Thymus (tissue), 11 donors: ENCODE measurements at regions not wholly inside any gene's neighbourhood (a gene's known extent, or its start where the extent isn't known, plus 50 kb on each side); places are given as distances from the start of the nearest gene placed in this dataset.

Experiments used
- DNase-seq, 9 donors: peaks; one replicate each; pipeline ENCODE4 v3.0.0-alpha.2; 2013; ENCODE audit warnings: low spot score in 9 of 9, low read depth in 6 of 9, missing footprints in 1 of 9
- H3K27ac ChIP-seq, 2 donors: one replicate each; pipeline ENCODE4 v1.5.1; 2013; ENCODE audit warnings: control low read depth in 1 of 2, low read depth in 1 of 2, low read length in 1 of 2, mild to moderate bottlenecking in 1 of 2, moderate library complexity in 1 of 2
- H3K27me3 ChIP-seq, 2 donors: one replicate each; pipeline ENCODE4 v1.5.1; 2013; ENCODE audit warnings: low read length in 1 of 2; ENCODE audit not compliant: control insufficient read depth in 2 of 2, insufficient read depth in 1 of 2
- H3K36me3 ChIP-seq, 2 donors: one replicate each; pipeline ENCODE4 v1.5.1; 2013; ENCODE audit warnings: low read length in 1 of 2, mild to moderate bottlenecking in 1 of 2, moderate library complexity in 1 of 2; ENCODE audit not compliant: control insufficient read depth in 2 of 2, insufficient read depth in 2 of 2
- H3K4me1 ChIP-seq, 2 donors: one replicate each; pipeline ENCODE4 v1.5.1; 2013; ENCODE audit warnings: low read length in 2 of 2; ENCODE audit not compliant: control insufficient read depth in 2 of 2, insufficient read depth in 2 of 2
- H3K4me3 ChIP-seq, 2 donors: one replicate each; pipeline ENCODE4 v1.5.1; 2013; ENCODE audit warnings: low read length in 2 of 2, control low read depth in 1 of 2, mild to moderate bottlenecking in 1 of 2
- H3K9me3 ChIP-seq, 2 donors: one replicate each; pipeline ENCODE4 v1.5.1; 2013; ENCODE audit warnings: low read length in 1 of 2, mild to moderate bottlenecking in 1 of 2; ENCODE audit not compliant: control insufficient read depth in 2 of 2, insufficient read depth in 1 of 2
- WGBS: extraction: QIAGEN DNeasy Blood & Tissue Kit; methylation state at CpG from one replicate; pipeline ENCODE4 v1.1.7; 2013; 5-methylcytosine and 5-hydroxymethylcytosine counted together
- donor health status: healthy.

DNA sequence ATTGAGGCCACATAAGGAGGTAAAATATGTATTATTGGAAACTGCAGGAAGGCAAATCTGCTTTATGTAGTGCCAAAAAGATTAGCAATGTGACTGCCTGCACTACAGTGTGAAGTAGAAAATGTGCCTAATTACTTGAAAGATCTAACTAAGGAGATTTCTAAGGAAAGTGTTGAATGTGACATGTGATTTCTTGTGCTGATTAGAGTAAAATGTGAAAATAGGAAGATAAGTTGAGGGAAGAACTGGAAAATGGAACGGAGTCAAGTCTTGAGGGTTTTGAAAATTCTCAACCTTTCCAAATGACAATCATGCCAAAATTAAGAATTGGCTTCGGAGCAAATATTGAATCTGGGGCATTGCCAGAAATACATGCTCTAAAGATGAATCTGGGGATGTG lies 209.5 kb upstream of the SPOCK3 start:
- H3K36me3 ChIP-seq: no peaks in the 10 kb centered on the region
- no peaks in the 10 kb centered on the region for H3K9me3 ChIP-seq
- no peaks in the 10 kb centered on the region for H3K27me3 ChIP-seq
- H3K4me1 ChIP-seq: no peaks in the 10 kb centered on the region
- WGBS: 90% methylated on average over 2 of the region's 2 CpGs
- H3K4me3 ChIP-seq: no peak overlapping the region
- DNase-seq: no peak
- H3K27ac ChIP-seq: no peak overlapping the region

DNA sequence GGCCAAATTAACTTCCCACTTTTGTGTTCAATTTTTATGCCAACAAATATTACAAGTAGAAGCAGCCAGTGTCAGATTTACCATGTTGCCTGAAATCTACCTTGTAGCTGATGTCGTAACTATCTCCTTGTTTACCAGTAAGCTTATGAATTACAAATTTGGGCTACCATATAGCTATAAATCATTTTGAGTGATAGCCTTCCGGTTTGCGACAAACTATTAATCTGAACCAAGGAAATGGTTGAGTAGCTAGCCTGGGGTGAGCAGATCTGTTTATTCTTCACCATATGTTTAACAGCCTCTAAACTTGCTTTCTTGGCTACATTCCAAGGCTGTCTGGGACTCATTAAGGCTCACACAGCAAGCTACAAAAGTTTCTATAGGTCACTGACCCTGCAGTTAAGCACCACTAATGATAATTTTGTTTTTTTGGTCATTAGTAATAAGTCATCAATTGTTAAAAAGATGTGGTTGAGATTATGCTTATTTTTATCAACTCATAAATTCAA lies 218.7 kb upstream of the SPOCK3 start:
- H3K36me3 ChIP-seq: no peaks in the 10 kb centered on the region
- no peak overlapping the region for H3K27ac ChIP-seq
- no peaks in the 10 kb centered on the region for H3K9me3 ChIP-seq
- no peak overlapping the region for H3K4me3 ChIP-seq
- no peaks in the 10 kb centered on the region for H3K27me3 ChIP-seq
- DNase-seq: no peak
- WGBS: 94% methylated on average over 3 of the region's 3 CpGs
- H3K4me1 ChIP-seq: no peaks in the 10 kb centered on the region

DNA sequence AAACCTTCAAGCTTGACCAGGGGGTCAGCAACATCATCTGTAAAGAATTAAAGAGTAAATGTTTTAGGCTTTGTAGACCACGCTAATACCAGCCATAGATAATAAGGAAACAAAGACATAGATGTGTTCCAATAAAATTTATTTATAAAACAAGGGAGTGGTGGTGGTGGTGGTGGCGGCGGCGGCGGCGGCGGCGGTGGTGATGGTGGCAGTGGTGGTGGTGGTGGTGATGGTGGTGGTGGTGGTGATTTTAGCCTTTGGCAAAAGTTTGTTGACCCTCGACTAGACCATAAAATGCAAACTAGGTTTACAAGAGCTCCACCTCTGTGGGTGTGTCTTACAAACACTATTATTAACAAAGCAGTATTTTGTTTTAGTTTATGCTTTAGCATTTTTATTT lies 222.3 kb upstream of the SPOCK3 start:
- 82% methylated on average over 9 of the region's 9 CpGs for WGBS
- no peaks in the 10 kb centered on the region for H3K27me3 ChIP-seq
- no peaks in the 10 kb centered on the region for H3K9me3 ChIP-seq
- H3K4me1 ChIP-seq: no peaks in the 10 kb centered on the region
- no peak overlapping the region for H3K4me3 ChIP-seq
- H3K36me3 ChIP-seq: no peaks in the 10 kb centered on the region
- no peak for DNase-seq
- H3K27ac ChIP-seq: no peak overlapping the region

DNA sequence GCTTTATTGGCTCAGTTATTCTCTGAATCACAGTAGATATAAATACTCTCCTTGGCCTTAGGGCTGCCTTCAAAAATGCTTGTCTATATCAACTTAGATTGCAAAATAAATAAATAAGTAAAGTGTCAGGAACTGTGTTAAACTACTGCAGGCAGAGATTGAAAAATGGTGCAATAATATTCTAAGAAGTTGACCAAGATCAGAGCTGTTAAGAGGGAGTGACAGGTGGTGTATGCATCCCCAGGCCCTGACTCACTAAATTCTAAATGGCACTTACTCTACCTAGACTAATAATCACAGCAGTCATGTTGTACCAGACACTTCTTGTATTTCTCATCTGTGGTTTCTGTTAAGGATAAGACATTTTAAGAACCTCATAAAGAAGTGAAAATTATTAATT lies 235.1 kb upstream of the SPOCK3 start:
- Histone ChIP-seq H3K36me3 (no peaks in the 10 kb centered on the region), H3K9me3 (no peaks in the 10 kb centered on the region), H3K4me3 (no peak overlapping the region), H3K27ac (no peak overlapping the region), H3K4me1 (no peaks in the 10 kb centered on the region), H3K27me3 (no peaks in the 10 kb centered on the region)
- DNase-seq: no peak

DNA sequence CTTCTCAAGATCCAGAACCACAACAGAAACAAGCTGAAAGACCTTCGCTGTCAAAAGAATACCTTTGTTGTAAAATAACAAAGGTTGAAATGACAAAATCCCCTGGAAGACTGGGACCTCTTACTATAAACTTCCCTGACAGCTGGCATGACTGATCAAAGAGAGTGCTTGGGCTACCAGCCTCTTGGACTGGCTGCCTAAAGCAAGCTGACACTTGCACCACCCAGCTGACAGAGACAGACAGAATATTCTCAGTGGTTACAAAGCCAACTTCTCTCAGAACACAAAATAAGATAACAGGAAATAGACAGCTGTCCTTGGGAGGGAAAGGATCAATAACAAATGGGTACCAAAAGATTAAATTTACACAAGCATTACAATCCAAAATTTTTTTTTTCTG lies 241.7 kb upstream of the SPOCK3 start:
- 95% methylated on average over 1 of the region's 1 CpG for WGBS
- Histone ChIP-seq H3K4me1 (no peaks in the 10 kb centered on the region), H3K27ac (no peak overlapping the region), H3K27me3 (no peaks in the 10 kb centered on the region), H3K9me3 (peaks cover 0 to 3% of the 10 kb centered on the region in 2 donors), H3K36me3 (no peaks in the 10 kb centered on the region), H3K4me3 (no peak overlapping the region)
- DNase-seq: no peak

DNA sequence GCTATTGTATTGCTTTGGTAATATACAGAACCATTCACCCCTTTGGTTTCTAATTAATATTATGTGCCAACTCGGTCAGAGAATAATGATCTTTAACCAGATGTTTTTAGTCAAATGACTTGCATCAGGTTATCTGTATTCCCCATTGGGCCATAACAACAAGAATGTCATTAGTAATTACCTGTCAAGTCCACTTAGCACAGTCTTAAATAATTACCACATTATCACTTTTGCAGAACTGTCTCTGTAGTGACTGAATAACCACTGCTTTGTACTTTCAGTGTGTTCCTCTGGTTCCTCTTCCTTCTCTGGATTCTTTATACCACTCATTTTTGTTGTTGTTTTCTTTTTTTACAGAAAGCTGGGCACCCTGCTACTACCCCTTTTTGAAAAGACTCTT lies 257.7 kb upstream of the SPOCK3 start:
- DNase-seq: no peak
- no peak overlapping the region for H3K4me3 ChIP-seq
- no peaks in the 10 kb centered on the region for H3K4me1 ChIP-seq
- no peaks in the 10 kb centered on the region for H3K27me3 ChIP-seq
- H3K36me3 ChIP-seq: no peaks in the 10 kb centered on the region
- 76% methylated on average over 1 of the region's 1 CpG for WGBS
- H3K27ac ChIP-seq: no peak overlapping the region
- no peaks in the 10 kb centered on the region for H3K9me3 ChIP-seq

DNA sequence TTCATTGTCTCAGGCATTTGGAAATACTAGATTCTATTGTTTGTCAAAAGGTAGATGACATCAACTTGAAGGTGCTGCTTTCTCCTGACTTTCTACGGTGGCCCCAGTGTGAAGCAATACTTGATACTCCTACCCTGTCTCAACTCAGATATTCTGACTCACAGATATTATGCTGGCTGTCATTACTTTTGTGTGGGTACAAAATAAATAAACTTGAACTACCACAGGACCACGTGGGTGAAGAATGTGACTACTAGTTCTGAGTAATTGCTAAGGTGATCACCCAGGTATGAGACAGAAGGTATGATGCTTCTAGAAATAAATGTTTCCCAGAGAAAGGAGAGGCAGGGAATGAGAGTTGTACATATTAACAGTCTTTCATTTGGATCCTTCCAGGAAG lies 275.3 kb upstream of the SPOCK3 start:
- Histone ChIP-seq H3K27me3 (no peaks in the 10 kb centered on the region), H3K4me3 (no peak overlapping the region), H3K36me3 (no peaks in the 10 kb centered on the region), H3K9me3 (peaks cover 1 to 3% of the 10 kb centered on the region in 2 donors), H3K4me1 (no peaks in the 10 kb centered on the region), H3K27ac (no peak overlapping the region)
- no peak for DNase-seq
- WGBS: 90% methylated on average over 2 of the region's 2 CpGs

DNA sequence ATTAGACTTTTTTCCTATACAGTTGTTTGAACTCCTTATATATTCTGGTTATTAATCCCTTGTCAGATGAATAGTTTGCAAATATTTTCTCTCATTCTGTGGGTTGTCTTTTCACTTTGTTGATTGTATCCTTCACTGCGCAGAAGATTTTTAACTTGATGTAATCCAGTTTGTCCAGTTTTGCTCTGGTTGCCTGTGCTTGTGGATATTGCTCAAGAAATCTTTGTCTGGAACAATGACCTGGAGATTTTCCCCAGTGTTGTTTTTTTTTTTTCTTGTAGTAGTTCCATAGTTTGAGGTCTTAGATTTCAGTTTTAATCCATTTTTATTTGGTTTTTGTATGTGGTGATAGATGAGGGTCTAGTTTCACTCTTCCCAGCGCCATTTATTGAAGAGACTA lies 289.8 kb upstream of the SPOCK3 start:
- H3K9me3 ChIP-seq: peaks cover 0 to 5% of the 10 kb centered on the region in 2 donors
- no peak overlapping the region for H3K4me3 ChIP-seq
- no peak for DNase-seq
- no peak overlapping the region for H3K27ac ChIP-seq
- H3K4me1 ChIP-seq: no peaks in the 10 kb centered on the region
- WGBS: 92% methylated on average over 2 of the region's 2 CpGs
- H3K36me3 ChIP-seq: no peaks in the 10 kb centered on the region
- H3K27me3 ChIP-seq: no peaks in the 10 kb centered on the region

DNA sequence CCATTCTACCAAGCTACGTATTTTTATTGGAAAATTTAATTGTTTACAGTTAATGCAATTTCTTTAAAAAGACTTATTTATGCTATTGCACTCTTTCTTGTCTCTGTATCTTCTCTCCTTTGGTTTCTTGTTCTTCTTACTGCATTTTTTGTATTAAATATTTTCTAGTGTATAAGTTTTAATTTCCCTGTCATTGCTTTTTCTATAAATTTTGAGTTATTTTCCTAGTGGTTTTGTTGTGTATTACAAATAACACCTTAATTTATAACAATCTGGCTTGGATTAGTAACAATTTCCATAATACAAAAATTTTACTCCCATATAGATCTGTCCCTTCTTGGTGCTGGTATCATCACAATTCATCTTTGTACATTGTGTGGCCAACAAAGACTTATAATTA lies 303.5 kb upstream of the SPOCK3 start:
- Histone ChIP-seq H3K27me3 (no peaks in the 10 kb centered on the region), H3K9me3 (peaks cover 0 to 4% of the 10 kb centered on the region in 2 donors), H3K4me1 (no peaks in the 10 kb centered on the region), H3K27ac (no peak overlapping the region), H3K36me3 (no peaks in the 10 kb centered on the region), H3K4me3 (no peak overlapping the region)
- DNase-seq: no peak
- WGBS: 97% methylated on average over 1 of the region's 1 CpG

DNA sequence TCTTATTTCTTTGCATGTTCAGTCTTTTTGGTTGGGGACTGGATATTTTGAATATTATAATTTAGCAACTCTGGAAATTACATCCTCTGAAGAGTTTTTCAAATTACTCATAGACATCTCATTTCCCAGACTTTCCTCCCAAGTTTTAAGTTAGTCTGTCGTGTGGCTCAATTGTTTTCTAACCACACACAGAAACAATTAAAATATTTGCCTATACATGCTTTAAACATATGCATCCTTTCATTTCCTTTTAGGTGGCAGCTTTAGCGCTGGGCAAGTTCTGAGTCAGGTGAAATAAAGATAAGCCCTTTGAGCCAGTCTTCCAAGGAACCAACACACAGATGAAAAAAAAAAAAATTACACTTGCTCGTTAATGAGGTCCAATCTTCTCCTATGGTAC lies 307.0 kb upstream of the SPOCK3 start:
- Histone ChIP-seq H3K27ac (no peak overlapping the region), H3K27me3 (no peaks in the 10 kb centered on the region), H3K36me3 (no peaks in the 10 kb centered on the region), H3K9me3 (no peaks in the 10 kb centered on the region), H3K4me1 (no peaks in the 10 kb centered on the region), H3K4me3 (no peak overlapping the region)
- WGBS: 78% methylated on average over 3 of the region's 3 CpGs
- DNase-seq: no peak
